Kidney (tissue), 13 donors: ENCODE measurements at regions not wholly inside any gene's neighbourhood (a gene's known extent, or its start where the extent isn't known, plus 50 kb on each side); places are given as distances from the start of the nearest gene placed in this dataset.
A peak's percentile ranks its signal among the peaks of the same experiment; 100 is the strongest.
"Not testable (repeated sequence)": the region's sequence is repeated elsewhere in the genome, so short reads cannot be mapped to it uniquely, and the experiment has no call there.

Experiments used
- DNase-seq, 5 donors: peaks; one replicate each; pipeline ENCODE4 v3.0.0-alpha.2; 2013 to 2020
- FAIRE-seq: peaks from 2 replicates; lab custom pipeline; 2012; peaks lifted over from hg19 to GRCh38; lab: Jason Lieb, UNC
- H3K27ac ChIP-seq, 2 donors: one replicate each; pipeline ENCODE4 v1.7.0; 2013; ENCODE audit warnings: low read depth in 2 of 2, low read length in 2 of 2, inconsistent platforms in 1 of 2
- H3K27me3 ChIP-seq: one replicate; pipeline ENCODE4 v1.7.1; 2013; ENCODE audit warnings: low read length, inconsistent platforms; ENCODE audit not compliant: control insufficient read depth, insufficient read depth
- H3K36me3 ChIP-seq, 3 donors: one replicate each; pipeline versions ENCODE4 v1.7.0 to v1.7.1; 2013; ENCODE audit warnings: low read length in 3 of 3, control low read depth in 1 of 3, inconsistent platforms in 1 of 3; ENCODE audit not compliant: insufficient read depth in 3 of 3, control insufficient read depth in 2 of 3
- H3K4me1 ChIP-seq, 3 donors: one replicate each; pipeline versions ENCODE4 v1.7.0 to v1.7.1; 2013; ENCODE audit warnings: low read length in 3 of 3, inconsistent platforms in 1 of 3, low read depth in 1 of 3; ENCODE audit not compliant: control insufficient read depth in 2 of 3, insufficient read depth in 2 of 3
- H3K4me3 ChIP-seq, 3 donors: one replicate each; pipeline versions ENCODE4 v1.7.0 to v1.8.1; 2013; ENCODE audit warnings: low read length in 3 of 3, control low read depth in 1 of 3, inconsistent platforms in 1 of 3
- H3K9ac ChIP-seq, 3 donors: one replicate each; pipeline versions ENCODE4 v1.7.0 to v1.7.1; 2013; ENCODE audit warnings: low read length in 3 of 3, control low read depth in 1 of 3, inconsistent platforms in 1 of 3
- H3K9me3 ChIP-seq, 3 donors: one replicate each; pipeline versions ENCODE4 v1.7.0 to v1.7.1; 2013; ENCODE audit warnings: low read length in 3 of 3, control low read depth in 1 of 3, inconsistent platforms in 1 of 3; ENCODE audit not compliant: control insufficient read depth in 2 of 3, insufficient read depth in 1 of 3
- intact Hi-C: fragments of 100-400 bp; cut with DNase I; formaldehyde crosslinking; loops from one replicate; pipeline ENCODE4 v1.11.1; 2022
- TF ChIP-seq, protein P1 (sequence below): IDR thresholded peaks from 3 replicates; pipeline ENCODE4 v1.5.1; 2012; ENCODE audit warnings: mild to moderate bottlenecking, moderate library complexity, borderline replicate concordance; ENCODE audit not compliant: insufficient read depth; ENCODE audit errors: extremely low read depth
- donor health status: control.
- donor health status: control.
- donor health status: control.
- donor health status: control.
- donor health status: control.
- donor health status: DM: yes; HTN: yes; CAD: no.
- donor health status: Normal renal cell carcinoma (clear cell type).

- H3K27ac ChIP-seq: no peak overlapping the region
- FAIRE-seq (no peak), DNase-seq (peak in 1 of 5 donors; percentile 31)
- intact Hi-C loops: no loop called here
- H3K9me3 ChIP-seq: no peaks in the 10 kb centered on the region
- H3K27me3 ChIP-seq: no peaks in the 10 kb centered on the region
- TF ChIP-seq, protein P1, sequence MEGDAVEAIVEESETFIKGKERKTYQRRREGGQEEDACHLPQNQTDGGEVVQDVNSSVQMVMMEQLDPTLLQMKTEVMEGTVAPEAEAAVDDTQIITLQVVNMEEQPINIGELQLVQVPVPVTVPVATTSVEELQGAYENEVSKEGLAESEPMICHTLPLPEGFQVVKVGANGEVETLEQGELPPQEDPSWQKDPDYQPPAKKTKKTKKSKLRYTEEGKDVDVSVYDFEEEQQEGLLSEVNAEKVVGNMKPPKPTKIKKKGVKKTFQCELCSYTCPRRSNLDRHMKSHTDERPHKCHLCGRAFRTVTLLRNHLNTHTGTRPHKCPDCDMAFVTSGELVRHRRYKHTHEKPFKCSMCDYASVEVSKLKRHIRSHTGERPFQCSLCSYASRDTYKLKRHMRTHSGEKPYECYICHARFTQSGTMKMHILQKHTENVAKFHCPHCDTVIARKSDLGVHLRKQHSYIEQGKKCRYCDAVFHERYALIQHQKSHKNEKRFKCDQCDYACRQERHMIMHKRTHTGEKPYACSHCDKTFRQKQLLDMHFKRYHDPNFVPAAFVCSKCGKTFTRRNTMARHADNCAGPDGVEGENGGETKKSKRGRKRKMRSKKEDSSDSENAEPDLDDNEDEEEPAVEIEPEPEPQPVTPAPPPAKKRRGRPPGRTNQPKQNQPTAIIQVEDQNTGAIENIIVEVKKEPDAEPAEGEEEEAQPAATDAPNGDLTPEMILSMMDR: no peak
- H3K36me3 ChIP-seq: no peaks in the 10 kb centered on the region
- H3K4me1 ChIP-seq: no peaks in the 10 kb centered on the region
- no peak overlapping the region for H3K9ac ChIP-seq
- H3K4me3 ChIP-seq: no peak overlapping the region
Measured at GRCh38 chr11:69205743-69206612, 50.2 kb downstream of the SMIM38 start.

- DNase-seq: peak in 1 of 5 donors; percentile 20
- H3K4me3 ChIP-seq, H3K27me3 ChIP-seq, H3K27ac ChIP-seq, H3K9ac ChIP-seq, intact Hi-C loops, H3K4me1 ChIP-seq, H3K9me3 ChIP-seq, FAIRE-seq, H3K36me3 ChIP-seq: not testable (repeated sequence)
Measured at GRCh38 chr11:69206613-69206965, 50.9 kb downstream of the SMIM38 start.

DNA sequence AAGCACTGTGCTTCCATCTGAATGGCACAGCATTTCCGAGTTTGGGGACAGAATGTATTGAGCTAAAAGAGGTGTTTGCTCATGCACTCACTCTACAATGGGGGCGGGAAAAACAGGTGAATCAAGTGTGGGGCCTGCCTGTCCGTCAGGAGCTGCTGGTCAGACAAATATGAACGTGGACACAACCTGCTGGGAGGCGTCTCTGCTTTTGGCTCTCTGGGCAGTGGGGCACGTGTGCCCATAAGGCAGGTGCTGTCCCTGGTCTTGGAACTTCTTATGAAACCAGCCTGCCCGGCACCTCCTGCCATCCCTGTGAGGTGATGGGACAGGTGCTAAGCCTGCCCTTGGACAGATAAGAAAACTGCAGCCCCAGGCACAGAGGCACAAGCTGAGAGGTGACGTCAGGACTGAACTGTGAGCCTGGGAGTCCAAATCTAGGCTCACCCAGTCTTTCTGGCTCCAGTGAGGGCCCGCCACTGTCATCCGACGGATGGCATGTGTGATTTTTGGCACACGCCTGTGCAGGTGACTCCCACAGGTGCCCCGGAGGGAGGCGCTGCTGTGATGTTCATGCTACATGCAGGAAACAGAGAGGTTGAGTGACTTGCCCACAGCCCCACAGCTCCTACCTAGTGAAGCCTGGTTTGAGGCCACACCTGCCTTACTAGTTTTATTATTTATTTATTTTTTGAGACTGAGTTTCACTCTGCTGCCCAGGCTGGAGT is 51.6 kb downstream of the SMIM38 start:
- FAIRE-seq: no peak
- DNase-seq: peak in 1 of 5 donors; percentile 28
- Histone ChIP-seq H3K4me3 (no peak overlapping the region), H3K36me3 (no peaks in the 10 kb centered on the region), H3K9me3 (no peaks in the 10 kb centered on the region), H3K4me1 (no peaks in the 10 kb centered on the region), H3K9ac (no peak overlapping the region), H3K27me3 (no peaks in the 10 kb centered on the region), H3K27ac (no peak overlapping the region)
- intact Hi-C loops: no loop called here
- TF ChIP-seq, protein P1: no peak
